ENCODE measurements at regions not wholly inside any gene's neighbourhood (a gene's known extent, or its start where the extent isn't known, plus 50 kb on each side); places are given as distances from the start of the nearest gene placed in this dataset.

DNA sequence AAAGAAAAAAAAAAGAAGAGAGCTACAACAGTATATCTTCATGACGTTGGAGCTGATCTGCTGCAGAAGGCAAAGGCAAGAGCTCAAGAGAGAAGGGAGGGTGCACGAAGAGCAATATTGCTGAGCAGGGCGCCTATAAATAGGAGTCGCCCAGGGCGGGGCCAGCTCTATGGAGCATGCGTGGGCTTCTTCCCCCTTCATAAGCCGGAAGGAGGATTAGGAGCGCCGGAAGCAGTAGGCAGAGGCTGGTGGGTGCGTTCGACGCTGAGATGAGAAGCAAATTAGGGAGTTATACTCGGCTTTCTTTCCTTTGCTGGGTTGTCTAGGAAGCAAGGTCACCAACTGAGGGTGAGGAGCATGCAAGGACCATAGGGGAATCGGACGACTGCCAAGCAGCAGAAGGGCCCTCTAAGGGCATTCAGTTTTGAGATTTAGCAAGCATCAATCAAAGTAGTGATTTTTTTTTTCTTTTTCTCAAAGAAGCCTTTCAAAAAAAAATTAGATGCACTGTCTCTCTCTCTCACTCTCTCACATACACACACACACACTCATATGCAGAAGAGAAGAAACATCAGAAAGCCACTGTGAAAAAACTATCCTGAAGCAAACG is 496.7 kb downstream of the ENC1 start:
- TF ChIP-seq, protein P1, sequence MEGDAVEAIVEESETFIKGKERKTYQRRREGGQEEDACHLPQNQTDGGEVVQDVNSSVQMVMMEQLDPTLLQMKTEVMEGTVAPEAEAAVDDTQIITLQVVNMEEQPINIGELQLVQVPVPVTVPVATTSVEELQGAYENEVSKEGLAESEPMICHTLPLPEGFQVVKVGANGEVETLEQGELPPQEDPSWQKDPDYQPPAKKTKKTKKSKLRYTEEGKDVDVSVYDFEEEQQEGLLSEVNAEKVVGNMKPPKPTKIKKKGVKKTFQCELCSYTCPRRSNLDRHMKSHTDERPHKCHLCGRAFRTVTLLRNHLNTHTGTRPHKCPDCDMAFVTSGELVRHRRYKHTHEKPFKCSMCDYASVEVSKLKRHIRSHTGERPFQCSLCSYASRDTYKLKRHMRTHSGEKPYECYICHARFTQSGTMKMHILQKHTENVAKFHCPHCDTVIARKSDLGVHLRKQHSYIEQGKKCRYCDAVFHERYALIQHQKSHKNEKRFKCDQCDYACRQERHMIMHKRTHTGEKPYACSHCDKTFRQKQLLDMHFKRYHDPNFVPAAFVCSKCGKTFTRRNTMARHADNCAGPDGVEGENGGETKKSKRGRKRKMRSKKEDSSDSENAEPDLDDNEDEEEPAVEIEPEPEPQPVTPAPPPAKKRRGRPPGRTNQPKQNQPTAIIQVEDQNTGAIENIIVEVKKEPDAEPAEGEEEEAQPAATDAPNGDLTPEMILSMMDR (IDR thresholded peaks at IDR 0.05), result no peak

DNA sequence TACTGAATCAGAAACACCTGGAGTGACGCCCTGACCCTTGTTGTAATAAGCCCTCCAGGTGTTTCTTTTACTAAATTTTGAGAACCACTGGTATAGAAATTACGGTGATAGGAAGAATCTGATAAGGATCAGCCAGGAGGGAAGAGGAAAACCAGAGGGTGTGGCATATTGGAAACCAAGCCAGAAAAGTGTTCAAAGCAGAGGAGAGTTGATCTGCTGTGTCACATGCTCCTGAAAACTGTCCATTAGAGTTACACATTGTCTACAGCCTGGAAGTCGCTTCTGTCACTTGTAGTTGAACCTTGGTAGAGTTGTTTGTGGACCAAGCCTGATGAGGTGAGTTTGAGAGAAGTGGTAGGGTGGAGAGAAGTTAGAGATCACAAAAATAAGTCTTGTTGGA is 497.4 kb downstream of the ENC1 start:
- TF ChIP-seq, protein P1 (IDR thresholded peaks at IDR 0.05), result no peak

DNA sequence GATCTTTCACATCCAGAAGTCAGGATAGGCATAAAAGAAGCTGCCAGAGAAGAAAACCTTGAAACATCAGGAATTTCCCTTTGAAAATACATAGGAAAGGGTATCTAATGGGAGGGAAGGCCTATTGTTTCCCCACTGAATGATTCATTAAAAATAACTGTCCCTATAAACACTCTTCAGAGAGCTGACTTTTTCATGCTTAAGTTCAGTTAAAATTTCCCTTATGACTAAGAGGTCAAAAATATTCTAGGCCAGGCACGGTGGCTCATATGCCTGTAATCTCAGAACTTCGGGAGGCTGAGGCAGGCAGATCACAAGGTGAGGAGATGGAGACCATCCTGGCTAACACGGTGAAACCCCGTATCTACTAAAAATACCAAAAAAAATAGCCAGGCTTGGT is 499.5 kb downstream of the ENC1 start:
- TF ChIP-seq, protein P1 (IDR thresholded peaks at IDR 0.05), result no peak

DNA sequence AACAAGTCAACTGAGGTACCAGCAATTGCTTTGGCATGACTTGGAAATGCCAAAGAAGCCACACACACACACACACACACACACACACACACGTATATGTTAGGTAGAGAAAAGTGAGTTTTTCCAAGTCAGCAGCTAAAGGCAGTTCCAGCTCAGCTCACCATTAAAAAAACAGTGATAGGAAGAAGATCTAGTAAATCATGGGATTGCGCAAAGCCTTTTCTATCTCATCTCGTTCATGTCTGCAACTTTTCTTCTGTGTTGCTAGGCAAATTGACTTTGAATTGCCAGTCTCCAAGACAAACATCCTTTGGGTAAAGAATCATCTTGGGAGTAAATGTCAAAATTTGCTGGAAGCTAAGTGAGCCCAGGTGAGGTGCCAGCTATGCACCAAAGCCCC is 500.1 kb downstream of the ENC1 start:
- TF ChIP-seq, protein P1 (IDR thresholded peaks at IDR 0.05), result no peak

DNA sequence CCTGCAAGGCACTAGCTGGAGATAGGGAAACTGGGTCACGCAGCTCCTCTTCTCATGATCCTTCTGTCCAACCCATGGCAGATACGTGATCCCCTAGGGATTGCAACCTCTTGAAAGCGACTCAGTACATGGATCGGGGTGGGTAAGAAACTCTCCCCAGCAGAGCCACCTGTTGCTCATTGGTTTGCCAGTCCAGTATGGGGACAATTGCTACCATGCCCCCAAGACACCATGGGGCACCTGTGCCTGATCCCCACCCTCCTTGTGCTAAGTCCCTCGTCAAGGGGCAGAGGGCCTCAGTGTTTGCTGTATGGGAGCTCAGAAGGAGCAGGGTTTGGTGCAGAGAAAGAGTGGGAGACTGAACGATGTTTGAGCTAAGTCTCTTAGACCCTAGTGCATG is 500.9 kb downstream of the ENC1 start:
- TF ChIP-seq, protein P1 (IDR thresholded peaks at IDR 0.05), result no peak

DNA sequence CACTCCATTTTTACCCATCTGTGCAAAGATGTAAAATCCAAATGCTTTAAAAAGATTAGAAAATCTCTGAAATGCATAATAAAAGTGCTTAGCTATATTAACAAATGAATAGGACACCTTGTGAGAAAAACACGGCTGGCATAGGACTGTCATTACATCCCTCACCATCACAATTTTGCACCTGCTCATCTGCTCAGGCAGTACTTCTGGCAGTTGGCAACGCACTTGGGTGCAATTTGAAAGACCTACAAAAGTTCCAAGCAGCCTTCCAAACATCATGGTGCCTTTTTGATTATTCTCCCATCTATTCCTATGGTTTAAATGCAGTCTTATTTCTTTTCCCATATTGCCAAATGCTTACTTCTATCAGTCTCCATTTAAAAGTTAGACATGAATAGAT is 501.8 kb downstream of the ENC1 start:
- TF ChIP-seq, protein P1 (IDR thresholded peaks at IDR 0.05), result no peak

DNA sequence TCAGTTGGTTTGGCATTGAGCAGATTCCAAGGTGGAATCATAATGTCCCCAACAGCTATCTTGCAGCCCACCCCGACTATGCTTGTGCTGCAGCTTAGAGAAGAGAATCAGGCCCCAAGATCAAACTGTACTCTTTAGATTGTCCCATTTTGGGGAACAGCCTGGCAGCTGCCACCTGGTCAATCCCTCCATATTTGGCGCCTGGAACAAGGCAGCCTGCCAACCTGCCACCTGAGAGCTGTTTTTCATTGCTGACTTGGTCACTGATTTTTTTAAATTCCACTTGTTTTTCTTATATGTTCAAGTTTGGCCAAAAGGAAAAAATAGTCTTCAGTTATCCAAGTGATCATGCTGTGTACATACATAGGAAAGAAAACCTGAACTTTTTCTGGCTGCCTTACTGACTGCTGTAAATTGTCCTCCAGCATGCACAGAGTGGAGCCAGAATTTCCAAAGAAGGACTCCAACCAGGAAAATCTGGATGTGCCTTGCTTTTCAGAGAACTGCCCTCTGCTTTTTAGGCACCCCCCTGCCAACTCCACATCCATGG is 504.2 kb downstream of the ENC1 start:
- TF ChIP-seq, protein P1 (IDR thresholded peaks at IDR 0.05), result no peak

DNA sequence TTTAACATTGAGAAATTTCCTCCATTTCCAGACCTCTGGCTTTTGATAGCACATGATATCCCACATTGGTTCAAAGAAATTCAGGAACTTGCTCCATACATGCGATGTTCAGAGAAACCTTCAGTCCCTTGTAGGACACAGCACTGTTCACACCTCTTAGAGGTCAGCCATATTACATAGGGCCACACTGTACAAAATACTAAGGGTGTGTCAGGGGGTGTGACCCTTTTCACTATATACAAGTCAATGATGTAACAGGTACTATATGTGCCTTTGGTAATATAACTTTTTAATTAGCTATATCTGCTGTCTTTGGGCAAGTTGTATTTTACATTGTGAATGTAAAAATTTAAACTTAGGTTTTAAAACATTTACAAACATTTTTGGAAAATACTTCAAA is 505.5 kb downstream of the ENC1 start:
- TF ChIP-seq, protein P1 (IDR thresholded peaks at IDR 0.05), result no peak

Measured in LNCAP (cell line).